ENCODE measurements at regions not wholly inside any gene's neighbourhood (a gene's known extent, or its start where the extent isn't known, plus 50 kb on each side); places are given as distances from the start of the nearest gene placed in this dataset.

DNA sequence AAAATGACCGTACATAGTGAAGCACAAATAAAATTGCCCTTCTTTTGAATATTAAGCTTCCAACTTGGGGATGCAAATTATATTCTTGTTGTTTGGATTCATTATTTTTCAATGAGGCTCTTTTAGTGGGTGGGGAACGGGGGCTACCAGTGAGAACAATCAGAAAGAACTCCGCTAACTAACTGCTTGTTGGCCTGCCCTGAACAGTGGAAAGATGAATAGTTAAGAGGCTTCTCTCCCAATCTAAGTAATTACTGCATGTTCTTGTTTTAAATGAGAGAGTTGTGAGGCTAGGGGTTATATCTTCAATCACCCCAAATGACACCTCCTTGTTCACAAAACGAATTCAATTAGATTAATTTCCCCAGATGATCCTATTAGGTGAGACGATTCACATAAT lies 322.0 kb downstream of the FAT3 start:
- TF ChIP-seq POLR2A (IDR thresholded peaks at IDR 0.05): no peak
- TF ChIP-seq, protein P1, sequence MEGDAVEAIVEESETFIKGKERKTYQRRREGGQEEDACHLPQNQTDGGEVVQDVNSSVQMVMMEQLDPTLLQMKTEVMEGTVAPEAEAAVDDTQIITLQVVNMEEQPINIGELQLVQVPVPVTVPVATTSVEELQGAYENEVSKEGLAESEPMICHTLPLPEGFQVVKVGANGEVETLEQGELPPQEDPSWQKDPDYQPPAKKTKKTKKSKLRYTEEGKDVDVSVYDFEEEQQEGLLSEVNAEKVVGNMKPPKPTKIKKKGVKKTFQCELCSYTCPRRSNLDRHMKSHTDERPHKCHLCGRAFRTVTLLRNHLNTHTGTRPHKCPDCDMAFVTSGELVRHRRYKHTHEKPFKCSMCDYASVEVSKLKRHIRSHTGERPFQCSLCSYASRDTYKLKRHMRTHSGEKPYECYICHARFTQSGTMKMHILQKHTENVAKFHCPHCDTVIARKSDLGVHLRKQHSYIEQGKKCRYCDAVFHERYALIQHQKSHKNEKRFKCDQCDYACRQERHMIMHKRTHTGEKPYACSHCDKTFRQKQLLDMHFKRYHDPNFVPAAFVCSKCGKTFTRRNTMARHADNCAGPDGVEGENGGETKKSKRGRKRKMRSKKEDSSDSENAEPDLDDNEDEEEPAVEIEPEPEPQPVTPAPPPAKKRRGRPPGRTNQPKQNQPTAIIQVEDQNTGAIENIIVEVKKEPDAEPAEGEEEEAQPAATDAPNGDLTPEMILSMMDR (IDR thresholded peaks at IDR 0.05): no peak

All from Peyer's patch (tissue), 4 donors.